ENCODE measurements at regions not wholly inside any gene's neighbourhood (a gene's known extent, or its start where the extent isn't known, plus 50 kb on each side); places are given as distances from the start of the nearest gene placed in this dataset.

- no peaks in the 10 kb centered on the region for H3K9me3 ChIP-seq (ENCODE audit: low read depth, low read length)
- no peaks in the 10 kb centered on the region for H3K36me3 ChIP-seq (ENCODE audit: insufficient read depth, low read length)
- no peak for TF ChIP-seq CTCF (IDR thresholded peaks at IDR 0.05; ENCODE audit: extremely low read depth, low read depth, low read length)
- no peak overlapping the region for H2AFZ ChIP-seq (ENCODE audit: low read length)
- H3K27ac ChIP-seq (ENCODE audit: low read depth, low read length): no peak overlapping the region
- H3K4me3 ChIP-seq (ENCODE audit: insufficient read depth, low read length): no peak overlapping the region
- H3K79me2 ChIP-seq (ENCODE audit: insufficient read depth, low read length): no peaks in the 10 kb centered on the region
- H3K27me3 ChIP-seq (ENCODE audit: insufficient read depth, low read length): no peaks in the 10 kb centered on the region
- no peak for DNase-seq (ENCODE audit: insufficient read length, low spot score, missing footprints)
- H3K4me1 ChIP-seq (ENCODE audit: insufficient read depth, low read length): no peaks in the 10 kb centered on the region
- H3K4me2 ChIP-seq (ENCODE audit: insufficient read depth, low read length): no peak overlapping the region
- no peaks in the 10 kb centered on the region for H4K20me1 ChIP-seq (ENCODE audit: insufficient read depth, low read length)
Measured at GRCh38 chr14:86221000-86221399, 691.1 kb downstream of the FLRT2 start.

- no peak overlapping the region for H2AFZ ChIP-seq (ENCODE audit: low read length)
- no peak for DNase-seq (ENCODE audit: insufficient read length, low spot score, missing footprints)
- H3K4me1 ChIP-seq (ENCODE audit: insufficient read depth, low read length): no peaks in the 10 kb centered on the region
- no peak for TF ChIP-seq CTCF (IDR thresholded peaks at IDR 0.05; ENCODE audit: extremely low read depth, low read depth, low read length)
- no peaks in the 10 kb centered on the region for H3K9me3 ChIP-seq (ENCODE audit: low read depth, low read length)
- no peaks in the 10 kb centered on the region for H3K27me3 ChIP-seq (ENCODE audit: insufficient read depth, low read length)
- no peak overlapping the region for H3K4me2 ChIP-seq (ENCODE audit: insufficient read depth, low read length)
- H3K79me2 ChIP-seq (ENCODE audit: insufficient read depth, low read length): no peaks in the 10 kb centered on the region
- H3K27ac ChIP-seq (ENCODE audit: low read depth, low read length): no peak overlapping the region
- no peak overlapping the region for H3K4me3 ChIP-seq (ENCODE audit: insufficient read depth, low read length)
- no peaks in the 10 kb centered on the region for H4K20me1 ChIP-seq (ENCODE audit: insufficient read depth, low read length)
- H3K36me3 ChIP-seq (ENCODE audit: insufficient read depth, low read length): no peaks in the 10 kb centered on the region
Measured at GRCh38 chr14:86217523-86217922, 687.6 kb downstream of the FLRT2 start.

- Histone ChIP-seq H2AFZ (ENCODE audit: low read length) (no peak overlapping the region), H3K4me2 (ENCODE audit: insufficient read depth, low read length) (no peak overlapping the region), H3K9me3 (ENCODE audit: low read depth, low read length) (peaks cover 3% of the 10 kb centered on the region), H4K20me1 (ENCODE audit: insufficient read depth, low read length) (no peaks in the 10 kb centered on the region), H3K4me1 (ENCODE audit: insufficient read depth, low read length) (no peaks in the 10 kb centered on the region), H3K79me2 (ENCODE audit: insufficient read depth, low read length) (no peaks in the 10 kb centered on the region), H3K27me3 (ENCODE audit: insufficient read depth, low read length) (no peaks in the 10 kb centered on the region), H3K27ac (ENCODE audit: low read depth, low read length) (no peak overlapping the region), H3K4me3 (ENCODE audit: insufficient read depth, low read length) (no peak overlapping the region), H3K36me3 (ENCODE audit: insufficient read depth, low read length) (no peaks in the 10 kb centered on the region)
- no peak for DNase-seq (ENCODE audit: insufficient read length, low spot score, missing footprints)
- TF ChIP-seq CTCF (IDR thresholded peaks at IDR 0.05; ENCODE audit: extremely low read depth, low read depth, low read length): no peak
Measured at GRCh38 chr14:86203843-86204242, 673.9 kb downstream of the FLRT2 start.

- Histone ChIP-seq H3K4me1 (ENCODE audit: insufficient read depth, low read length) (no peaks in the 10 kb centered on the region), H3K9me3 (ENCODE audit: low read depth, low read length) (no peaks in the 10 kb centered on the region), H3K4me2 (ENCODE audit: insufficient read depth, low read length) (no peak overlapping the region), H2AFZ (ENCODE audit: low read length) (no peak overlapping the region), H3K27ac (ENCODE audit: low read depth, low read length) (no peak overlapping the region), H3K36me3 (ENCODE audit: insufficient read depth, low read length) (no peaks in the 10 kb centered on the region), H3K79me2 (ENCODE audit: insufficient read depth, low read length) (no peaks in the 10 kb centered on the region), H4K20me1 (ENCODE audit: insufficient read depth, low read length) (no peaks in the 10 kb centered on the region), H3K27me3 (ENCODE audit: insufficient read depth, low read length) (no peaks in the 10 kb centered on the region), H3K4me3 (ENCODE audit: insufficient read depth, low read length) (no peak overlapping the region)
- DNase-seq (ENCODE audit: insufficient read length, low spot score, missing footprints): no peak
- TF ChIP-seq CTCF (IDR thresholded peaks at IDR 0.05; ENCODE audit: extremely low read depth, low read depth, low read length): no peak
Measured at GRCh38 chr14:86196471-86196870, 666.5 kb downstream of the FLRT2 start.
